Panc1 (cell line): ENCODE measurements at regions not wholly inside any gene's neighbourhood (a gene's known extent, or its start where the extent isn't known, plus 50 kb on each side); places are given as distances from the start of the nearest gene placed in this dataset.

Experiments
- ATAC-seq: fragments of 200-7000 bp; cut with Tn5 transposase; 2 replicates; pipeline ENCODE4 v1.9.1; 2020; ENCODE audit warnings: mild to moderate bottlenecking, moderate library complexity
- BruUV-seq: library from RNA; stranded (reverse); fragments of 400-500 nt; replicated peaks from 2 replicates; lab custom pipeline; 2021; lab: Mats Ljungman, UMichigan
- CTCF ChIA-PET: fragments of 300-600 bp; sonication (Branson Sonifier 250); formaldehyde crosslinking; loops from one replicate; lab custom pipeline; 2022; ENCODE audit warnings: antibody characterized with exemption; lab: Charles Lee
- POLR2A ChIA-PET: fragments of 300-600 bp; sonication (Branson Sonifier 250); formaldehyde crosslinking; loops from one replicate; lab custom pipeline; 2022; ENCODE audit warnings: antibody characterized with exemption; lab: Charles Lee
- DNase-seq: peaks from one replicate; pipeline ENCODE4 v3.0.0-alpha.2; 2010; ENCODE audit warnings: low read depth, low spot score
- H3K27ac ChIP-seq: 2 replicates; pipeline ENCODE4 v1.5.1; 2011; ENCODE audit warnings: mild to moderate bottlenecking, low read length, inconsistent platforms
- H3K27me3 ChIP-seq: fragments of 200-500 bp; sonication (Bioruptor generic); 2 replicates; pipeline ENCODE4 v1.6.0; 2014; ENCODE audit warnings: low read length, inconsistent platforms; ENCODE audit not compliant: control insufficient read depth, insufficient read depth
- H3K36me3 ChIP-seq: fragments of 200-500 bp; sonication (Bioruptor generic); 2 replicates; pipeline ENCODE4 v1.5.1; 2014; ENCODE audit warnings: inconsistent platforms, mild to moderate bottlenecking, low read length, moderate library complexity; ENCODE audit not compliant: control insufficient read depth, insufficient read depth
- H3K4me1 ChIP-seq: 2 replicates; pipeline ENCODE4 v1.5.1; 2011; ENCODE audit warnings: inconsistent platforms, mild to moderate bottlenecking, low read length, moderate library complexity; ENCODE audit not compliant: control insufficient read depth, insufficient read depth
- H3K4me3 ChIP-seq, 2 experiments: 2 replicates each; pipeline ENCODE4 v1.5.1; 2011 to 2012; ENCODE audit warnings: low read depth in 2 of 2, low read length in 2 of 2, mild to moderate bottlenecking in 2 of 2, inconsistent platforms in 1 of 2, moderate library complexity in 1 of 2
- H3K9me3 ChIP-seq: fragments of 200-500 bp; sonication (Bioruptor generic); 2 replicates; pipeline ENCODE4 v1.5.1; 2014; ENCODE audit warnings: low read depth, mild to moderate bottlenecking, inconsistent platforms, low read length, moderate library complexity; ENCODE audit not compliant: control insufficient read depth, insufficient read depth
- POLR2AphosphoS5 ChIP-seq: IDR thresholded peaks from 2 replicates; pipeline ENCODE4 v1.6.1; 2012; ENCODE audit warnings: mild to moderate bottlenecking, low read depth, low read length, moderate library complexity
- REST ChIP-seq, 2 experiments: IDR thresholded peaks; 2 replicates each; pipeline ENCODE4 v1.6.1; 2011 to 2012; ENCODE audit warnings: low read depth in 2 of 2, control low read depth in 1 of 2, low read length in 1 of 2, mild to moderate bottlenecking in 1 of 2, moderate library complexity in 1 of 2; ENCODE audit not compliant: insufficient read depth in 1 of 2
- SIN3A ChIP-seq: IDR thresholded peaks from 2 replicates; pipeline ENCODE4 v1.6.1; 2012; ENCODE audit warnings: low read depth, mild to moderate bottlenecking, low read length, moderate library complexity, borderline replicate concordance; ENCODE audit not compliant: insufficient read depth
- TCF7L2 ChIP-seq: IDR thresholded peaks from 2 replicates; pipeline ENCODE4 v1.6.1; 2011; ENCODE audit warnings: mild to moderate bottlenecking, low read depth, low read length, inconsistent platforms
- in situ Hi-C: cut with HindIII; loops from 2 replicates; pipeline ENCODE4 v1.10.0; 2016; ENCODE audit warnings: low sequenced_read_pairs, low pct_unique_long_range_greater_than_20kb
- intact Hi-C: fragments of 100-400 bp; cut with micrococcal nuclease; formaldehyde crosslinking; loops from one replicate; pipeline ENCODE4 v1.10.0; 2022; ENCODE audit not compliant: unreplicated experiment
- TF ChIP-seq, protein P1 (sequence below): fragments of 450-650 bp; IDR thresholded peaks from 2 replicates; pipeline ENCODE4 v1.5.1; 2017; ENCODE audit warnings: mild to moderate bottlenecking

- ATAC-seq = no peak
Observed at GRCh38 chr2:103980401-103980800, 873.5 kb upstream of the POU3F3 start.

GRCh38 chr2:103982691-103983090 is 871.2 kb upstream of the POU3F3 start:
- CTCF ChIA-PET = no interaction called here

More at GRCh38 chr2:103980401-103980800, 873.5 kb upstream of the POU3F3 start:
- ChIA-PET POLR2A (no interaction called here), CTCF (interaction anchor here (0.7 kb wide), 1 partner anchor 45 kb away, joined by 4 read pairs; no protein-coding TSS in a partner anchor)
- BruUV-seq = no TSS peak
- TF ChIP-seq SIN3A (no peak), POLR2AphosphoS5 (no peak), TCF7L2 (no peak), REST (IDR thresholded peaks at IDR 0.05; ENCODE audit: insufficient read depth in 1 of 2, low read depth in 2 of 2, low read length in 1 of 2) (no peak)
- Histone ChIP-seq H3K4me1 (no peaks in the 10 kb centered on the region), H3K9me3 (no peaks in the 10 kb centered on the region), H3K4me3 (no peak overlapping the region), H3K27me3 (no peaks in the 10 kb centered on the region), H3K27ac (no peak overlapping the region), H3K36me3 (no peaks in the 10 kb centered on the region)
- no peak for DNase-seq
- in situ Hi-C loops (no loop called here), intact Hi-C loops (no loop called here)

More at GRCh38 chr2:103982691-103983090, 871.2 kb upstream of the POU3F3 start:
- Histone ChIP-seq H3K9me3 (no peaks in the 10 kb centered on the region), H3K36me3 (no peaks in the 10 kb centered on the region), H3K27ac (no peak overlapping the region), H3K27me3 (no peaks in the 10 kb centered on the region), H3K4me3 (no peak overlapping the region), H3K4me1 (no peaks in the 10 kb centered on the region)
- intact Hi-C loops = no loop called here
- no TSS peak for BruUV-seq
- TF ChIP-seq, protein P1, sequence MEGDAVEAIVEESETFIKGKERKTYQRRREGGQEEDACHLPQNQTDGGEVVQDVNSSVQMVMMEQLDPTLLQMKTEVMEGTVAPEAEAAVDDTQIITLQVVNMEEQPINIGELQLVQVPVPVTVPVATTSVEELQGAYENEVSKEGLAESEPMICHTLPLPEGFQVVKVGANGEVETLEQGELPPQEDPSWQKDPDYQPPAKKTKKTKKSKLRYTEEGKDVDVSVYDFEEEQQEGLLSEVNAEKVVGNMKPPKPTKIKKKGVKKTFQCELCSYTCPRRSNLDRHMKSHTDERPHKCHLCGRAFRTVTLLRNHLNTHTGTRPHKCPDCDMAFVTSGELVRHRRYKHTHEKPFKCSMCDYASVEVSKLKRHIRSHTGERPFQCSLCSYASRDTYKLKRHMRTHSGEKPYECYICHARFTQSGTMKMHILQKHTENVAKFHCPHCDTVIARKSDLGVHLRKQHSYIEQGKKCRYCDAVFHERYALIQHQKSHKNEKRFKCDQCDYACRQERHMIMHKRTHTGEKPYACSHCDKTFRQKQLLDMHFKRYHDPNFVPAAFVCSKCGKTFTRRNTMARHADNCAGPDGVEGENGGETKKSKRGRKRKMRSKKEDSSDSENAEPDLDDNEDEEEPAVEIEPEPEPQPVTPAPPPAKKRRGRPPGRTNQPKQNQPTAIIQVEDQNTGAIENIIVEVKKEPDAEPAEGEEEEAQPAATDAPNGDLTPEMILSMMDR = no peak
- TF ChIP-seq SIN3A (no peak), TCF7L2 (no peak), POLR2AphosphoS5 (no peak), REST (IDR thresholded peaks at IDR 0.05; ENCODE audit: insufficient read depth in 1 of 2, low read depth in 2 of 2, low read length in 1 of 2) (no peak)
- no peak for ATAC-seq
- no peak for DNase-seq
- in situ Hi-C loops = no loop called here
- POLR2A ChIA-PET = no interaction called here
